WTC11 (cell line): ENCODE measurements at regions not wholly inside any gene's neighbourhood (a gene's known extent, or its start where the extent isn't known, plus 50 kb on each side); places are given as distances from the start of the nearest gene placed in this dataset.

Source experiments
- ATAC-seq: fragments of 200-7000 bp; cut with Tn5 transposase; 2 replicates; pipeline ENCODE4 v1.10.0; 2021; ENCODE audit warnings: mild to moderate bottlenecking, moderate library complexity
- CTCF ChIA-PET: fragments of 300-600 bp; sonication (Branson Sonifier 250); formaldehyde crosslinking; loops from one replicate; lab custom pipeline; 2021; ENCODE audit warnings: antibody characterized with exemption; lab: Charles Lee
- POLR2A ChIA-PET: fragments of 350-600 bp; sonication (Branson Sonifier 250); formaldehyde crosslinking; loops from one replicate; lab custom pipeline; 2021; ENCODE audit warnings: antibody characterized with exemption; lab: Charles Lee
- DNase-seq: peaks from one replicate; pipeline ENCODE4 v3.0.0; 2021; ENCODE audit warnings: low spot score
- H3K27ac Mint-ChIP-seq: 2 replicates; pipeline ENCODE4 v1.8.0; 2021; ENCODE audit warnings: mixed read lengths
- H3K27me3 Mint-ChIP-seq: 2 replicates; pipeline ENCODE4 v1.8.0; 2021; ENCODE audit warnings: low read depth, mild to moderate bottlenecking, moderate library complexity, mixed read lengths
- H3K36me3 Mint-ChIP-seq: 2 replicates; pipeline ENCODE4 v1.8.0; 2021; ENCODE audit warnings: mixed read lengths
- H3K4me1 Mint-ChIP-seq: 2 replicates; pipeline ENCODE4 v1.8.0; 2022; ENCODE audit warnings: mixed read lengths
- H3K4me3 Mint-ChIP-seq: 2 replicates; pipeline ENCODE4 v1.8.0; 2021; ENCODE audit warnings: mild to moderate bottlenecking, moderate library complexity, mixed read lengths
- H3K9me3 Mint-ChIP-seq: 2 replicates; pipeline ENCODE4 v1.8.0; 2021; ENCODE audit warnings: mixed read lengths
- FOXJ3 ChIP-seq: sonication (generic); formaldehyde crosslinking; IDR thresholded peaks from 2 replicates; pipeline ENCODE4 v1.9.0; 2021; ENCODE audit warnings: missing genetic modification reagents, mild to moderate bottlenecking, borderline replicate concordance
- FOXK1 ChIP-seq: sonication (generic); formaldehyde crosslinking; IDR thresholded peaks from 2 replicates; pipeline ENCODE4 v1.8.0; 2022; ENCODE audit warnings: mild to moderate bottlenecking, moderate library complexity, missing genetic modification reagents
- IRF2 ChIP-seq: sonication (generic); formaldehyde crosslinking; IDR thresholded peaks from 2 replicates; pipeline ENCODE4 v1.8.0; 2022; ENCODE audit warnings: low read depth, missing genetic modification reagents, borderline replicate concordance
- NFATC4 ChIP-seq: fragments of 250-450 bp; sonication (Bioruptor Pico); IDR thresholded peaks from 2 replicates; pipeline ENCODE4 v1.9.0; 2021; ENCODE audit warnings: mild to moderate bottlenecking
- NFE2L1 ChIP-seq: sonication (generic); formaldehyde crosslinking; IDR thresholded peaks from 2 replicates; pipeline ENCODE4 v1.8.1; 2023; ENCODE audit warnings: missing genetic modification reagents
- NR3C1 ChIP-seq: sonication (generic); formaldehyde crosslinking; conservative IDR thresholded peaks from 2 replicates; pipeline ENCODE4 v1.8.1; 2023; ENCODE audit warnings: low read depth, mild to moderate bottlenecking, missing genetic modification reagents
- SP1 ChIP-seq: sonication (generic); formaldehyde crosslinking; conservative IDR thresholded peaks from 2 replicates; pipeline ENCODE4 v1.8.1; 2022; ENCODE audit warnings: missing genetic modification reagents
- ZBTB21 ChIP-seq: sonication (generic); formaldehyde crosslinking; IDR thresholded peaks from 2 replicates; pipeline ENCODE4 v1.8.1; 2023; ENCODE audit warnings: mild to moderate bottlenecking, missing genetic modification reagents, borderline replicate concordance
- ZNF416 ChIP-seq: fragments of 250-450 bp; sonication (Bioruptor Pico); IDR thresholded peaks from 2 replicates; pipeline ENCODE4 v1.9.0; 2021; ENCODE audit warnings: mild to moderate bottlenecking, inconsistent platforms
- TF ChIP-seq, protein P1 (sequence below): sonication (generic); formaldehyde crosslinking; IDR thresholded peaks from 2 replicates; pipeline ENCODE4 v1.8.1; 2022; ENCODE audit warnings: low read depth, mild to moderate bottlenecking, moderate library complexity, missing genetic modification reagents, borderline replicate concordance
- TF ChIP-seq, protein P2 (sequence below): fragments of 250-450 bp; sonication (Bioruptor Pico); IDR thresholded peaks from 2 replicates; pipeline ENCODE4 v1.9.0; 2021; ENCODE audit warnings: mild to moderate bottlenecking
- TF ChIP-seq, protein P3 (sequence below): sonication (generic); formaldehyde crosslinking; IDR thresholded peaks from 2 replicates; pipeline ENCODE4 v1.8.1; 2023; ENCODE audit warnings: mild to moderate bottlenecking, missing genetic modification reagents, moderate library complexity
- TF ChIP-seq, protein P4 (sequence below): fragments of 250-450 bp; sonication (Bioruptor Pico); IDR thresholded peaks from 2 replicates; pipeline ENCODE4 v1.9.0; 2021; ENCODE audit warnings: mild to moderate bottlenecking
- TF ChIP-seq, protein P5 (sequence below): sonication (generic); formaldehyde crosslinking; IDR thresholded peaks from 2 replicates; pipeline ENCODE4 v1.8.0; 2022; ENCODE audit warnings: missing genetic modification reagents
- TF ChIP-seq, protein P6 (sequence below): fragments of 250-450 bp; sonication (Bioruptor Pico); IDR thresholded peaks from 2 replicates; pipeline ENCODE4 v1.8.0; 2021; ENCODE audit warnings: mild to moderate bottlenecking
- TF ChIP-seq, protein P7 (sequence below): sonication (generic); formaldehyde crosslinking; IDR thresholded peaks from 2 replicates; pipeline ENCODE4 v1.8.1; 2022; ENCODE audit warnings: low read depth, missing genetic modification reagents, borderline replicate concordance
- TF ChIP-seq, protein P8 (sequence below): fragments of 250-450 bp; sonication (Bioruptor Pico); conservative IDR thresholded peaks from 2 replicates; pipeline ENCODE4 v1.9.0; 2021; ENCODE audit warnings: mild to moderate bottlenecking
- TF ChIP-seq, protein P9 (sequence below): sonication (generic); formaldehyde crosslinking; IDR thresholded peaks from 2 replicates; pipeline ENCODE4 v1.8.1; 2022; ENCODE audit warnings: mild to moderate bottlenecking, moderate library complexity, missing genetic modification reagents

DNA sequence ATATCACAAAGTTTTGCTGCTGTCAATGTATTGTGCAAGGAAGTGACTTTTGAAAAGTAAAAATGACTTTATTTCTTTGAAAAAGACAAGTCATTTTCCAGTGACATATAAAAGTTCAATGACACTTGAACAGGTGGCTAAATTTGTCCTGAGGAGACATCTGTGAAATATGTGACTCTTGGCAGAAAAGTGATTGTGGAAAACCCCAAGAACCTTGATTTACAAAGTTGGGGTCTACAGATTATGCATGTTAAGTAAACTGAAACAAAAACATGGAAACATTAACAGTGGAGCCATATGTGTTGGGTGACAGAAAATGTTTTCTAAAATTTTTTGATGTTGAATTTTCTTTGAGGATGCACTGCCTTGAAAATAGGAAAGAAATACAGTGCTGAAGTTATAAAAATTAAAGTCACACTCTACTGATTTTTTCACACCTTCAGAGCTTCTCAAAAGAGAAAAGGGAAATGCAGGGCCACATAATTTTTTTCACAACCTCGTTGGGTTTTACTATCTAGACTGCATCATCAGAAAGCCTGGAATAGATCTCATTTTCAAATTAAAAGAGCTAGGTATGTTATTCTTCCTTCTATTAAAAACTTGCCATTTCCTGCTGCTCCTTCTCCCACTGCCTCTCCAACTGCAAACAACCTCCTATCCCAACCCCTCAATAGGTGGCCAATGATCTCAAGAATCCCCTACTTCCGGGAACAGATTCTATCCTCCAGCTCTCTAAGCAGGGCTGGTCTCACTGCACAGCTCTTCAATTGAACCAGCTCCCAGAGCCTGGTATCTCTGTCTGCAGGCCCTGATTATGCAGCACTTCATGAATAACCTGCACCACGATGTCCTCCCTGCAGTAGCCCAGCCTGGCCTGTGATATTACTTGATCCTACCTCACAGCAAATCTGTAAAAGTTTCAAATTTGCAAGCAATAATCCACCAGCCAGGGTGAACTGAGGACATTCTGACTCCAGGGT, 570.8 kb upstream of the CPEB2 start (continued):
- TF ChIP-seq, protein P1, sequence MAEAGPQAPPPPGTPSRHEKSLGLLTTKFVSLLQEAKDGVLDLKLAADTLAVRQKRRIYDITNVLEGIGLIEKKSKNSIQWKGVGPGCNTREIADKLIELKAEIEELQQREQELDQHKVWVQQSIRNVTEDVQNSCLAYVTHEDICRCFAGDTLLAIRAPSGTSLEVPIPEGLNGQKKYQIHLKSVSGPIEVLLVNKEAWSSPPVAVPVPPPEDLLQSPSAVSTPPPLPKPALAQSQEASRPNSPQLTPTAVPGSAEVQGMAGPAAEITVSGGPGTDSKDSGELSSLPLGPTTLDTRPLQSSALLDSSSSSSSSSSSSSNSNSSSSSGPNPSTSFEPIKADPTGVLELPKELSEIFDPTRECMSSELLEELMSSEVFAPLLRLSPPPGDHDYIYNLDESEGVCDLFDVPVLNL (CRISPR knock-in tag): no peak
- TF ChIP-seq, protein P2, sequence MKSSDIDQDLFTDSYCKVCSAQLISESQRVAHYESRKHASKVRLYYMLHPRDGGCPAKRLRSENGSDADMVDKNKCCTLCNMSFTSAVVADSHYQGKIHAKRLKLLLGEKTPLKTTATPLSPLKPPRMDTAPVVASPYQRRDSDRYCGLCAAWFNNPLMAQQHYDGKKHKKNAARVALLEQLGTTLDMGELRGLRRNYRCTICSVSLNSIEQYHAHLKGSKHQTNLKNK (CRISPR knock-in tag): no peak
- no peak for TF ChIP-seq ZNF416 (CRISPR knock-in tag)
- TF ChIP-seq, protein P3, sequence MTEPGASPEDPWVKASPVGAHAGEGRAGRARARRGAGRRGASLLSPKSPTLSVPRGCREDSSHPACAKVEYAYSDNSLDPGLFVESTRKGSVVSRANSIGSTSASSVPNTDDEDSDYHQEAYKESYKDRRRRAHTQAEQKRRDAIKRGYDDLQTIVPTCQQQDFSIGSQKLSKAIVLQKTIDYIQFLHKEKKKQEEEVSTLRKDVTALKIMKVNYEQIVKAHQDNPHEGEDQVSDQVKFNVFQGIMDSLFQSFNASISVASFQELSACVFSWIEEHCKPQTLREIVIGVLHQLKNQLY (CRISPR knock-in tag): no peak
- TF ChIP-seq, protein P4, sequence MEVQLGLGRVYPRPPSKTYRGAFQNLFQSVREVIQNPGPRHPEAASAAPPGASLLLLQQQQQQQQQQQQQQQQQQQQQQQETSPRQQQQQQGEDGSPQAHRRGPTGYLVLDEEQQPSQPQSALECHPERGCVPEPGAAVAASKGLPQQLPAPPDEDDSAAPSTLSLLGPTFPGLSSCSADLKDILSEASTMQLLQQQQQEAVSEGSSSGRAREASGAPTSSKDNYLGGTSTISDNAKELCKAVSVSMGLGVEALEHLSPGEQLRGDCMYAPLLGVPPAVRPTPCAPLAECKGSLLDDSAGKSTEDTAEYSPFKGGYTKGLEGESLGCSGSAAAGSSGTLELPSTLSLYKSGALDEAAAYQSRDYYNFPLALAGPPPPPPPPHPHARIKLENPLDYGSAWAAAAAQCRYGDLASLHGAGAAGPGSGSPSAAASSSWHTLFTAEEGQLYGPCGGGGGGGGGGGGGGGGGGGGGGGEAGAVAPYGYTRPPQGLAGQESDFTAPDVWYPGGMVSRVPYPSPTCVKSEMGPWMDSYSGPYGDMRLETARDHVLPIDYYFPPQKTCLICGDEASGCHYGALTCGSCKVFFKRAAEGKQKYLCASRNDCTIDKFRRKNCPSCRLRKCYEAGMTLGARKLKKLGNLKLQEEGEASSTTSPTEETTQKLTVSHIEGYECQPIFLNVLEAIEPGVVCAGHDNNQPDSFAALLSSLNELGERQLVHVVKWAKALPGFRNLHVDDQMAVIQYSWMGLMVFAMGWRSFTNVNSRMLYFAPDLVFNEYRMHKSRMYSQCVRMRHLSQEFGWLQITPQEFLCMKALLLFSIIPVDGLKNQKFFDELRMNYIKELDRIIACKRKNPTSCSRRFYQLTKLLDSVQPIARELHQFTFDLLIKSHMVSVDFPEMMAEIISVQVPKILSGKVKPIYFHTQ: no peak
- no peak for TF ChIP-seq NR3C1
- no peak for TF ChIP-seq IRF2

DNA sequence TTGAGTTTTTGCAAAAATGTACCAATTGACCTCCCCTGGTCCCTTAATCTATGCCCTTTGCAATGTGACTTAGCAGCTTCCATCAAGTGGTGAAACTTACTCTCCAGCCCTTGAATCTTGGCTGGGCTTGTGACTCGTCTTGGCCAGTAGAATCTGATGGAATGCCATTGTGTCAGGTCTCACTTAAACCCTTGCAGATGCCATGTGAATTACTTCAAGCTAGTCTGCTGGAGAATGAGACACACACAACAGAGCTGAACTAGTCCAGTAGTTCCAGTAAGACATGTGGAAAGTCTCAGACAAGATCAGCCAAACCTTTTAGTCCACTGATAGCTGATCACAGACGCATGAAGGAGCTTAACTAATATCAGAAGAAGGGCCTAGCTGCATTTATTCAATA, 567.8 kb upstream of the CPEB2 start:
- no peak overlapping the region for H3K4me3 Mint-ChIP-seq
- no peaks in the 10 kb centered on the region for H3K36me3 Mint-ChIP-seq
- no peak for ATAC-seq
- CTCF ChIA-PET: no interaction called here
- H3K4me1 Mint-ChIP-seq: peaks cover 7% of the 10 kb centered on the region
- POLR2A ChIA-PET: no interaction called here
- no peak for DNase-seq
- no peaks in the 10 kb centered on the region for H3K9me3 Mint-ChIP-seq
- no peak overlapping the region for H3K27ac Mint-ChIP-seq
- H3K27me3 Mint-ChIP-seq: no peaks in the 10 kb centered on the region
- TF ChIP-seq, protein P5, sequence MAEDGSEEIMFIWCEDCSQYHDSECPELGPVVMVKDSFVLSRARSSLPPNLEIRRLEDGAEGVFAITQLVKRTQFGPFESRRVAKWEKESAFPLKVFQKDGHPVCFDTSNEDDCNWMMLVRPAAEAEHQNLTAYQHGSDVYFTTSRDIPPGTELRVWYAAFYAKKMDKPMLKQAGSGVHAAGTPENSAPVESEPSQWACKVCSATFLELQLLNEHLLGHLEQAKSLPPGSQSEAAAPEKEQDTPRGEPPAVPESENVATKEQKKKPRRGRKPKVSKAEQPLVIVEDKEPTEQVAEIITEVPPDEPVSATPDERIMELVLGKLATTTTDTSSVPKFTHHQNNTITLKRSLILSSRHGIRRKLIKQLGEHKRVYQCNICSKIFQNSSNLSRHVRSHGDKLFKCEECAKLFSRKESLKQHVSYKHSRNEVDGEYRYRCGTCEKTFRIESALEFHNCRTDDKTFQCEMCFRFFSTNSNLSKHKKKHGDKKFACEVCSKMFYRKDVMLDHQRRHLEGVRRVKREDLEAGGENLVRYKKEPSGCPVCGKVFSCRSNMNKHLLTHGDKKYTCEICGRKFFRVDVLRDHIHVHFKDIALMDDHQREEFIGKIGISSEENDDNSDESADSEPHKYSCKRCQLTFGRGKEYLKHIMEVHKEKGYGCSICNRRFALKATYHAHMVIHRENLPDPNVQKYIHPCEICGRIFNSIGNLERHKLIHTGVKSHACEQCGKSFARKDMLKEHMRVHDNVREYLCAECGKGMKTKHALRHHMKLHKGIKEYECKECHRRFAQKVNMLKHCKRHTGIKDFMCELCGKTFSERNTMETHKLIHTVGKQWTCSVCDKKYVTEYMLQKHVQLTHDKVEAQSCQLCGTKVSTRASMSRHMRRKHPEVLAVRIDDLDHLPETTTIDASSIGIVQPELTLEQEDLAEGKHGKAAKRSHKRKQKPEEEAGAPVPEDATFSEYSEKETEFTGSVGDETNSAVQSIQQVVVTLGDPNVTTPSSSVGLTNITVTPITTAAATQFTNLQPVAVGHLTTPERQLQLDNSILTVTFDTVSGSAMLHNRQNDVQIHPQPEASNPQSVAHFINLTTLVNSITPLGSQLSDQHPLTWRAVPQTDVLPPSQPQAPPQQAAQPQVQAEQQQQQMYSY (CRISPR knock-in tag): no peak
- TF ChIP-seq NFATC4 (CRISPR knock-in tag) (no peak), FOXK1 (CRISPR knock-in tag) (no peak), SP1 (CRISPR knock-in tag) (no peak), NFE2L1 (CRISPR knock-in tag) (no peak), ZBTB21 (CRISPR knock-in tag) (no peak), NR3C1 (no peak), FOXJ3 (CRISPR knock-in tag) (no peak)
- TF ChIP-seq, protein P6, sequence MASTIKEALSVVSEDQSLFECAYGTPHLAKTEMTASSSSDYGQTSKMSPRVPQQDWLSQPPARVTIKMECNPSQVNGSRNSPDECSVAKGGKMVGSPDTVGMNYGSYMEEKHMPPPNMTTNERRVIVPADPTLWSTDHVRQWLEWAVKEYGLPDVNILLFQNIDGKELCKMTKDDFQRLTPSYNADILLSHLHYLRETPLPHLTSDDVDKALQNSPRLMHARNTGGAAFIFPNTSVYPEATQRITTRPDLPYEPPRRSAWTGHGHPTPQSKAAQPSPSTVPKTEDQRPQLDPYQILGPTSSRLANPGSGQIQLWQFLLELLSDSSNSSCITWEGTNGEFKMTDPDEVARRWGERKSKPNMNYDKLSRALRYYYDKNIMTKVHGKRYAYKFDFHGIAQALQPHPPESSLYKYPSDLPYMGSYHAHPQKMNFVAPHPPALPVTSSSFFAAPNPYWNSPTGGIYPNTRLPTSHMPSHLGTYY (CRISPR knock-in tag): no peak
- TF ChIP-seq, protein P7, sequence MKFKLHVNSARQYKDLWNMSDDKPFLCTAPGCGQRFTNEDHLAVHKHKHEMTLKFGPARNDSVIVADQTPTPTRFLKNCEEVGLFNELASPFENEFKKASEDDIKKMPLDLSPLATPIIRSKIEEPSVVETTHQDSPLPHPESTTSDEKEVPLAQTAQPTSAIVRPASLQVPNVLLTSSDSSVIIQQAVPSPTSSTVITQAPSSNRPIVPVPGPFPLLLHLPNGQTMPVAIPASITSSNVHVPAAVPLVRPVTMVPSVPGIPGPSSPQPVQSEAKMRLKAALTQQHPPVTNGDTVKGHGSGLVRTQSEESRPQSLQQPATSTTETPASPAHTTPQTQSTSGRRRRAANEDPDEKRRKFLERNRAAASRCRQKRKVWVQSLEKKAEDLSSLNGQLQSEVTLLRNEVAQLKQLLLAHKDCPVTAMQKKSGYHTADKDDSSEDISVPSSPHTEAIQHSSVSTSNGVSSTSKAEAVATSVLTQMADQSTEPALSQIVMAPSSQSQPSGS: no peak
- TF ChIP-seq, protein P8, sequence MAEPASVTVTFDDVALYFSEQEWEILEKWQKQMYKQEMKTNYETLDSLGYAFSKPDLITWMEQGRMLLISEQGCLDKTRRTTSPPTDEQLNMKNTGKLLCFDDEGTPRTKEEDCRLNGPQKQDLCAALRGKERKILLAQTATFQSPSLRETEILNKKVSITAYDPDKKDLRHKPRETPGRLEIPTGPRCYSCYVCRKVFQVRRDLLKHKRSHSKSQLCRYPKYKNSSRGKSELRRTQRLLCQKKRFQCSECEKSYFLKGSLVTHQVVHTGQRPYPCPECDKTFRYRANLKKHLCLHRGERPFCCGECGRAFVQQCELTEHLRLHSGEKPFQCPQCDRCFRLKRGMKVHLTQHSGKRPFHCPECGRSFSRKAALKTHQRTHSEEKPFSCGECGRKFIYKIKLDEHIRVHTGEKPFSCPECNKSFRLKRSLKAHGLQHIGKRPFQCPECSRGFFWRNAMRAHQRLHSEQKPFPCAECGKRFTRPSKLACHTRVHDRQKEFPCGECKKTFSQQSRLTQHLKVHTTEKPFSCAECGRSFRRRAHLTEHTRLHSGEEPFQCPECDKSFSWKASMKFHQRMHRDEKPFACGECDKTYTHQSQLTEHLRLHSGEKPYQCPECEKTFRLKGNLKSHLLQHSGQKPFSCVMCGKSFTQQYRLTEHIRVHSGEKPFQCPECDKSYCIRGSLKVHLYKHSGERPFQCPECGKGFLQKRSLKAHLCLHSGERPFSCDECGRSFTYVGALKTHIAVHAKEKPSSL (CRISPR knock-in tag): no peak
- TF ChIP-seq, protein P2 (CRISPR knock-in tag): no peak
- TF ChIP-seq, protein P9, sequence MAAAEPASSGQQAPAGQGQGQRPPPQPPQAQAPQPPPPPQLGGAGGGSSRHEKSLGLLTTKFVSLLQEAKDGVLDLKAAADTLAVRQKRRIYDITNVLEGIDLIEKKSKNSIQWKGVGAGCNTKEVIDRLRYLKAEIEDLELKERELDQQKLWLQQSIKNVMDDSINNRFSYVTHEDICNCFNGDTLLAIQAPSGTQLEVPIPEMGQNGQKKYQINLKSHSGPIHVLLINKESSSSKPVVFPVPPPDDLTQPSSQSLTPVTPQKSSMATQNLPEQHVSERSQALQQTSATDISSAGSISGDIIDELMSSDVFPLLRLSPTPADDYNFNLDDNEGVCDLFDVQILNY (CRISPR knock-in tag): no peak
